ENCODE measurements at regions not wholly inside any gene's neighbourhood (a gene's known extent, or its start where the extent isn't known, plus 50 kb on each side); places are given as distances from the start of the nearest gene placed in this dataset.

GRCh38 chr16:64437706-64438324 is 684.0 kb downstream of the CDH11 start:
- TF ChIP-seq CEBPB (IDR thresholded peaks at IDR 0.05) (no peak), RAD21 (IDR thresholded peaks at IDR 0.05; ENCODE audit: low read depth) (no peak), USF1 (IDR thresholded peaks at IDR 0.05) (no peak), TAF1 (IDR thresholded peaks at IDR 0.05; ENCODE audit: low read depth) (no peak), REST (IDR thresholded peaks at IDR 0.05; ENCODE audit: low read depth) (no peak), FOXM1 (IDR thresholded peaks at IDR 0.05; ENCODE audit: borderline replicate concordance, low read depth) (no peak), EP300 (IDR thresholded peaks at IDR 0.05; ENCODE audit: borderline replicate concordance) (no peak), MAX (IDR thresholded peaks at IDR 0.05) (no peak), EGR1 (IDR thresholded peaks at IDR 0.05) (no peak), YY1 (IDR thresholded peaks at IDR 0.05; ENCODE audit: low read depth) (no peak), CREB1 (IDR thresholded peaks at IDR 0.05; ENCODE audit: low read depth) (no peak)
